Nephron progenitor cell (in vitro differentiated cells): ENCODE measurements at regions not wholly inside any gene's neighbourhood (a gene's known extent, or its start where the extent isn't known, plus 50 kb on each side); places are given as distances from the start of the nearest gene placed in this dataset.

Experiments
- DNase-seq: peaks from one replicate; pipeline ENCODE4 v3.0.0; 2021
- H3K27ac Mint-ChIP-seq: 2 replicates; pipeline ENCODE4 v1.8.0; 2021; ENCODE audit warnings: mild to moderate bottlenecking, moderate library complexity, mixed read lengths
- H3K27me3 Mint-ChIP-seq: 2 replicates; pipeline ENCODE4 v1.8.0; 2021; ENCODE audit warnings: mild to moderate bottlenecking, low read depth, mixed read lengths; ENCODE audit not compliant: poor library complexity
- H3K36me3 Mint-ChIP-seq: 2 replicates; pipeline ENCODE4 v1.8.0; 2021; ENCODE audit warnings: low read depth, mixed read lengths
- H3K4me1 Mint-ChIP-seq: 2 replicates; pipeline ENCODE4 v1.8.0; 2021; ENCODE audit warnings: mixed read lengths
- H3K4me3 Mint-ChIP-seq: 2 replicates; pipeline ENCODE4 v1.8.0; 2021; ENCODE audit warnings: mild to moderate bottlenecking, moderate library complexity, mixed read lengths
- H3K9me3 Mint-ChIP-seq: 2 replicates; pipeline ENCODE4 v1.8.0; 2021; ENCODE audit warnings: mild to moderate bottlenecking, moderate library complexity, mixed read lengths
- CTCF ChIP-seq: fragments of 200-600 bp; sonication (generic); IDR thresholded peaks from 2 replicates; pipeline ENCODE4 v1.5.0; 2021; ENCODE audit warnings: antibody characterized with exemption

- Mint-ChIP-seq H3K4me1 (no peaks in the 10 kb centered on the region), H3K4me3 (no peak overlapping the region), H3K36me3 (no peaks in the 10 kb centered on the region), H3K9me3 (peaks cover 4% of the 10 kb centered on the region), H3K27me3 (peaks cover 2% of the 10 kb centered on the region), H3K27ac (no peak overlapping the region)
- DNase-seq: no peak
- TF ChIP-seq CTCF: no peak
Observed at GRCh38 chr4:174420316-174420715, 102.0 kb downstream of the HPGD start.

- H3K4me3 Mint-ChIP-seq: no peak overlapping the region
- TF ChIP-seq CTCF: no peak
- H3K4me1 Mint-ChIP-seq: no peaks in the 10 kb centered on the region
- peaks cover 2% of the 10 kb centered on the region for H3K27me3 Mint-ChIP-seq
- no peak overlapping the region for H3K27ac Mint-ChIP-seq
- peaks cover 8% of the 10 kb centered on the region for H3K9me3 Mint-ChIP-seq
- DNase-seq: no peak
- H3K36me3 Mint-ChIP-seq: no peaks in the 10 kb centered on the region
Observed at GRCh38 chr4:174418640-174419212, 103.6 kb downstream of the HPGD start.

- Mint-ChIP-seq H3K9me3 (peaks cover 14% of the 10 kb centered on the region), H3K4me1 (no peaks in the 10 kb centered on the region), H3K27ac (no peak overlapping the region), H3K4me3 (no peak overlapping the region), H3K36me3 (no peaks in the 10 kb centered on the region), H3K27me3 (no peaks in the 10 kb centered on the region)
- DNase-seq: no peak
- no peak for TF ChIP-seq CTCF
Observed at GRCh38 chr4:174408841-174409552, 113.3 kb downstream of the HPGD start.

- Mint-ChIP-seq H3K4me1 (peaks cover 8% of the 10 kb centered on the region), H3K27ac (no peak overlapping the region), H3K9me3 (no peaks in the 10 kb centered on the region), H3K4me3 (no peak overlapping the region), H3K27me3 (peaks cover 8% of the 10 kb centered on the region), H3K36me3 (no peaks in the 10 kb centered on the region)
- no peak for DNase-seq
- no peak for TF ChIP-seq CTCF
Observed at GRCh38 chr4:174406383-174406782, 115.9 kb downstream of the HPGD start.

GRCh38 chr4:174405923-174406322, 116.4 kb downstream of the HPGD start:
- Mint-ChIP-seq H3K4me1 (peaks cover 10% of the 10 kb centered on the region), H3K27ac (no peak overlapping the region), H3K27me3 (peaks cover 9% of the 10 kb centered on the region), H3K36me3 (no peaks in the 10 kb centered on the region), H3K9me3 (no peaks in the 10 kb centered on the region), H3K4me3 (no peak overlapping the region)
- no peak for TF ChIP-seq CTCF
- no peak for DNase-seq

- H3K9me3 Mint-ChIP-seq: no peaks in the 10 kb centered on the region
- H3K27ac Mint-ChIP-seq: no peak overlapping the region
- no peaks in the 10 kb centered on the region for H3K36me3 Mint-ChIP-seq
- no peak for TF ChIP-seq CTCF
- no peak for DNase-seq
- H3K4me3 Mint-ChIP-seq: no peak overlapping the region
- H3K27me3 Mint-ChIP-seq: peaks cover 9% of the 10 kb centered on the region
- H3K4me1 Mint-ChIP-seq: peaks cover 16% of the 10 kb centered on the region
Observed at GRCh38 chr4:174404677-174405076, 117.6 kb downstream of the HPGD start.
